GOT3 (cell line): ENCODE measurements at regions not wholly inside any gene's neighbourhood (a gene's known extent, or its start where the extent isn't known, plus 50 kb on each side); places are given as distances from the start of the nearest gene placed in this dataset.
"Not testable (repeated sequence)": the region's sequence is repeated elsewhere in the genome, so short reads cannot be mapped to it uniquely, and the experiment has no call there.

Experiments
- DNase-seq: peaks from one replicate; lab custom pipeline; 2025; ENCODE audit warnings: mixed read lengths; lab: John Stamatoyannopoulos, UW

DNA sequence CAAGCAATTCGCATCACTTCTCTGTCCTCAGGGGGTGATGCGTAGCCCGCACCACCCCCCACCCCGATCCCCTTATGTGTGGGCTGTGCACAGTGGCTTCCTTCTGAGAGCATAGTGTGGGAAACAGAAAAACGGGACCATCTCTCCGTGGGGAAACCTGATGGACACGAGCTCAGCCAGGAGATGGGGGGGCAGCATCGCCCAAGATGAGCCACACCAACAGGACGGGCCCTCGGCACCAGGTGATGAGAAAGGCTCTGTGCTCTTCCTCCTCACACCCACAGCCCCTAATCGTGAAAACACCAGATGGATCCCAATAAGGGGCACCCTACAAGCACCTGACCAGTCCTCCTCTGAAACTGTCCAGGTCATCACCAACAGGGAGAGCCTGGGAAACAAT is 153.6 kb downstream of the SHANK2 start:
- DNase-seq: no peak

- DNase-seq: no peak
These were observed 154.7 kb downstream of the SHANK2 start for GRCh38 chr11:71097506-71098240.

- DNase-seq: no peak
These were observed 155.5 kb downstream of the SHANK2 start for GRCh38 chr11:71096751-71097388.

- DNase-seq: no peak
These were observed 157.0 kb downstream of the SHANK2 start for GRCh38 chr11:71095294-71095850.

GRCh38 chr11:71094296-71095077 is 157.9 kb downstream of the SHANK2 start:
- no peak for DNase-seq

GRCh38 chr11:71093783-71094182 is 158.6 kb downstream of the SHANK2 start:
- no peak for DNase-seq

DNA sequence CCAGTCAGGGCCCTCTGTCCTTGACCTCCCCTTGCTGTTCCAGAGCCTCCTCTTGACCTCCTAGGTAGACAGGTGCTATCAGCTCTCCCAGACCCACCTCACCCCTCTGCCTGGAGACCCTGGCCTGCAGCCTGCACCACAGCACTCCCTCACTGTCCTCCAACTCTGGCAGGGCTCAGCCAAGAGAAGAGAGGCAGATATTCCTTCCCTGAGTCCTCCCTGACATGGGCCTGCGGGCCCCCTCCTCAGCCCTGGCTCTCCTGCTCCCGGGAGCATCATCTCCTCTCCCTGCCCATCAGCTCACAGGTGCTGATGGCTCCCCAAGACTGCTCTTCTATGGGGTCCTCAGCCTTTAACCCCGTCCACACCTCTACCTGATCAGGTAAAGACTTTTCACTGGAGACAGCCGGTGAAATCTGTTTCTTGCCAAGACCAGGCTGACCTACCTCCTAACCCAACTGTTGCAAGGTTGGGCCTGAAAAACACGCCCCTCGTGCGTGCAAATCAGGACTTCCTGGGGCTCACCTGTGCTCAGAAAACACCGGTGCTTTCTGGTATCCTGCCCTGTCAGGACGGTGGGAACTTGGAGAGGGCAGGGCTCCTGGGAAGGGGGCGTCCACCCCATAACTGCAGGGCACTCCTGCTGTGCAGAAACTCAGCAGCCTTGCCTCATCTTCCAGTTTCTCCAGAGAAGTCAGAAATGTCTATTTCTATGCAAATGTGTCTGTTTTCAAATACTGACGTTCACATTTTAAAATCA is 160.7 kb downstream of the SHANK2 start:
- DNase-seq: no peak

DNA sequence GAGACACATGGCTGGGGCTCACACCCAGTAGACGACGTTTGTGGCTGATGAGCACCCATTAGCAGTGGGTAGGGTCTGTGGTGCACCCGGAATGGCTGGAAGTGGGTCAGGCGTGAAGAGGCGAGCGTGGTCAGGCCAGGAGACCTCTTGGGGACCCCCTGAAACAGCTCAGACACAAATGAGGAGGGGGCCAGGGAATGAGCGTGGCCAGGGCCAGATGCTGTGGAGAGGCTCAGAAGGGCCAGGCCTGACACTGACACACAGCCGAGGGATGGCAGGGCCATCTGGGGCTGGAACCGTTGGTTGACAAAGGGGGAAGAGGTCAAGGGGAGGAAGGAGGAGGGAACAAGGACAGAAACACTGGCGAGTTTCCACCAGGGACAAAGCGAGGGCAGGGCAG is 162.8 kb downstream of the SHANK2 start:
- DNase-seq: no peak

GRCh38 chr11:71088314-71089215 is 163.8 kb downstream of the SHANK2 start:
- not testable (repeated sequence) for DNase-seq

DNA sequence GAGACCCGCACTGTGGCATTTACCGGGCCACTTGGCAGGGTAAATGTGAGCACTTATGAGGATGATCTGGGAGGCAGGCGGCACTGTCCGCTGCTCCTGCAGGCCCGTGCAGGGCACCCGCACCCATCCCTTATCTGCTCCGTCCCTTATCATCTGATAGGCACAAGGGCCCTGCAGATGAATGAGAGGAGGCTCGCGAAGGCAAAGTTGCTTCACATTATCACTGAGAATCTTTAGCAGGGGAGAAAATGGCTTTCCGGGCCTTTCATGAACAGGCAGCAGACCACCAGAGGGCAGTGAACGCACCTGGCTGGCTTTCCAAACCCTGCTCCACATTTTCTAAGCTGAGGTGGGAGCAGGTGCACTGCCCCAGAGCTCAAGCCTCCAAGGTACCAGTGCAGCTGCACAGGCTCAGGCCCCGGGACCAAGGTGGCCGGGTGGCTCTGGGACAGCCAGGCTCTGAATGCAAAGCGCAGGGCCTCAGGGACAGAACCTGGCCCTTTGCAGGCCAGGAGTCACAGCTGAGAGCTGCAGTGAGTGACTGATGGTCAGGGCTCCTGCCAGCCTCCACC is 165.6 kb downstream of the SHANK2 start:
- no peak for DNase-seq

GRCh38 chr11:71084306-71085012 is 167.9 kb downstream of the SHANK2 start:
- DNase-seq: no peak

DNA sequence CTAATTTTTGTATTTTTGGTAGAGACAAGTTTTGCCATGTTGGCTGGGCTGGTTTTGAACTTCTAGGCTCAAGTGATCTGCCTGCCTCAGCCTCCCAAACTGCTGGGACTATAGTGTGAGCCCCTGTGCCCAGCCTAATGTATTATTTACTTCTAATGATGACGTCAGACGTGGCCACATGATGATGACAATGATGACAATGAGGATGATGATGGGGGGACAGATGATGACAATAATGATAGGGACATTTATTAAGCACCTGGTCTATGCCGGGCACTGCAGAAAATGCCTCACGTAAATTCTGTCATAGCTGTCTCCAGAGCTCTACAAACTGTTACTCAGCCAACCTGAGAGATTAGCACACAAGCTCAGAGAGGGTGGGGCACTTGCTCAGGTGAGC is 169.3 kb downstream of the SHANK2 start:
- DNase-seq: no peak

DNA sequence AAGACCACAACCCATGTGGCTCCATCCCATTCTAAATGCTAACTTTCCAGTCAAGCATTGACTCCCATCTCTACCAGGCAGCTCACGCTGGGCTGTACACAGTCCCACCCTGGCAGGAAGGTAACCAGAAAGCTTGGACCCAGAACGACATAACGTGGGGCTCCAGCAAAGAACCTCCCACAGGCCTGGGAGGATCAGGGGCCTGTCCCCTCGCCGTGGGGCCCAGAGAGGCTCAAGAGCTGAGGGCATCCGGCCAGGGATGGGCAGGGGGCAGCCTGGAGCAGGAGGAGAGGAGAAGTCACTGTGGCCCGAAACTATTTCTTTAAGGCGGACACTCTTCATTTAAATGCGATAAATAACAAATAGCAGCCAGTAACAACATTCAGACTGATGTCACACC is 169.9 kb downstream of the SHANK2 start:
- DNase-seq: no peak

- no peak for DNase-seq
These were observed 170.6 kb downstream of the SHANK2 start for GRCh38 chr11:71081704-71082230.

- DNase-seq: no peak
These were observed 171.9 kb downstream of the SHANK2 start for GRCh38 chr11:71080239-71081097.

- DNase-seq: no peak
These were observed 172.6 kb downstream of the SHANK2 start for GRCh38 chr11:71079795-71080194.

GRCh38 chr11:71078482-71078881 is 173.9 kb downstream of the SHANK2 start:
- no peak for DNase-seq

- DNase-seq: no peak
These were observed 175.7 kb downstream of the SHANK2 start for GRCh38 chr11:71076525-71077304.
